NCI-H82 treated with DMSO at 0.1 percent for 48 hours (cell line): ENCODE measurements at regions not wholly inside any gene's neighbourhood (a gene's known extent, or its start where the extent isn't known, plus 50 kb on each side); places are given as distances from the start of the nearest gene placed in this dataset.
"Not testable (repeated sequence)": the region's sequence is repeated elsewhere in the genome, so short reads cannot be mapped to it uniquely, and the experiment has no call there.

Experiments used
- DNase-seq: peaks from one replicate; lab custom pipeline; 2025; ENCODE audit not compliant: unreplicated experiment; lab: John Stamatoyannopoulos, UW

- DNase-seq: peak; percentile 66
These were observed 52.0 kb downstream of the OLIG1 start for GRCh38 chr21:33121715-33122475.

- DNase-seq: no peak
These were observed 52.6 kb downstream of the OLIG1 start for GRCh38 chr21:33122507-33122906.

GRCh38 chr21:33123374-33124123 is 53.6 kb downstream of the OLIG1 start:
- no peak for DNase-seq

GRCh38 chr21:33124889-33125288 is 54.9 kb downstream of the OLIG1 start:
- DNase-seq: no peak

DNA sequence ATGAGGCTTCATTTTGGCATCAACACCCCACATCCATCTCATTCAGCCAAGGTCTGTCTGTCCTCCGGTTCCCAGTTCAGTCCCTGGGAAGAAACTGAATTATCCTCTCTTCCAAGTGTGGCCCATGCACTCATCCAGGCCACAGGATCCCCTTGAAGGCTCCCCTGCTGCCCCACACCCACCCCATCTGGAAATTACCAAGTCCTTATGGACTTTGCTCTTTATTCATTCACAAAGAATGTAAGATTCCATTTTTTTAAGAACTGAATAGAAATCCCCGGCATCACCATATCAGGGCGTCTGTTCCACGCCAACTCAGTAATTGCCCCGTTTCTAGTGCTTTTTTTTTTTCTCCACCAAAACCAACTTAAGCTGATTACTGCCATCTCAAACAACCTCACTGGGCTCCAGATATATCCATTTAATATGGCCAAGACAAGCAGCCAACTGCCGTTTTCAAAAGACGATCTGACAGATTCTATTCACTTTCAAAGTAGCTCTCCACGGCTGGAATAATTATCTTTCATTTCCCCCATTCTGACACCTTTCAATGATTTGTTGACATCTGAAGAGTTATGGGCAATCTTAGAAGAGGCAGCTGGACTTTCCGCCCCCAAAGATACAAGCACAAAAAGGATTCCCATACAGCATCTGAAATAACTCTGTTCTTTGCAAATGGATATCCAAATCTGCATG is 55.9 kb downstream of the OLIG1 start:
- DNase-seq: peak; percentile 62

GRCh38 chr21:33126569-33126968 is 56.6 kb downstream of the OLIG1 start:
- DNase-seq: no peak

DNA sequence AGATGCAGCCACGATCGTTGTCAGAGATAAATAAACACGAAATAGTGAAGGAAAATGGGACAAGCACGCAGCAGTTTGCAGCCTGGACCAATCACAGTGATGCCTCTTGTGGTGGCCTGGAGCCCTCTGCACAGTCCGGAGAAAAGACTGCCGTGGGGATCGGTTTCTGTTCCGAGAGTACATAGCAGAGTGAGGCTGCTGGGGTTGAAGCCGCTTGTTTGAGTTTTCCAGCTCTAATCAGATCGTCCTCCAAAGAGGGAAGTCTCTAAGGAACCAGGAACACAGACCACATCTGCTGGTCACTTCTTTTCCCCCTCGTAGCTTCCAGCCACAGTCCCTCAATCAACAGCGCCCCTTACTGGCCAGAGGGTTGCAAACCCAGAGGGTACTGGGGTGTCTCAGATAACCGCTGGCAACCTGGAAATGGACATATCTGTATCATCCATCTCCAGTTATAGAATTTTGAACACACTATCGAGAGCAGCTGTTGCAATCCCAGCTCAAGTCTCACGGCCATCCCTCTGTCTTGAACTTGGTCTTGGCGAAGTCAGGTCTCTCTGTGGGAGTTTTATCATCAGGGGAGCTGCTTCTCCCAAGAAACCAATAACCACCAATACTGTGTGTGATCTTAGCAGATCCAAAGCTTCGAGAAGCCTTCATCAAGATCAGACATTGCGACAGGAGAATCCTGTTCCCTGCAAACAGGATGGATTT is 57.4 kb downstream of the OLIG1 start:
- DNase-seq: peak; percentile 77

- no peak for DNase-seq
These were observed 57.9 kb downstream of the OLIG1 start for GRCh38 chr21:33127868-33128242.

DNA sequence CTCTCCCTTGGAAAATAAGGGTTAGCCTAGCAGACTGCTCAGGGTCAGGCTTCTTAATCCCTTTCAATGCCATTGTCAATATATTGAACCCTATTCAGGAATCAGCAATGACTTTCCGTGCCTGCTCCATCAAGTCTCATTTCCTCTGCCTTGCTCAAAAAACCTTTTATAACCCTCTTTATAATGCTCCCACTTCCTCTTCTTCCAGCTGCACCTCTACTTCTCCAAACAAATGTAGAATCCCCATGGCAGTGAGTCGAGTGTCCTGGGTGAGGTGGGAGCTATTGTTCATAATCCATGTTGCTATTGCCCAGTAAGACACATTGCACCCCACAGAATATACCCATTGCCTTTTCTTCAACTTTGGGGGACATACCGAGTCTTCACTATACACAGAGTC is 58.6 kb downstream of the OLIG1 start:
- DNase-seq: no peak

DNA sequence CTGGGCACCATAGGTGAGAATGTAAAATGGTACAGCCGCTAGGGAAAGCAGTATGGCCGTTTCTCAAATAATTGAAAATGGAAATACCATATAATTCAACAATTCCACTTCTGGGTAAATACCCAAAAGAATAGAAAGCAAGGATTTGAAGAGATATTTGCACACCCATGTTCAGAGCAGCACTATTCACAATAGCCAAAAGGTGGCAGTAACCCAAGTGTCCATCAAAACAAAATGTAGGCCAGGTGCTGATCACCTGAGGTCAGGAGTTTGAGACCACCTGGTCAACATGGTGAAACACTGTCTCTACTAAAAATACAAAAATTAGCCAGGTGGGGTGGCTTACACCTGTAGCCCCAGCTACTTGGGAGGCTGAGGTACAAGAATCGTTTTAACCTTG is 62.1 kb downstream of the OLIG1 start:
- DNase-seq: no peak

DNA sequence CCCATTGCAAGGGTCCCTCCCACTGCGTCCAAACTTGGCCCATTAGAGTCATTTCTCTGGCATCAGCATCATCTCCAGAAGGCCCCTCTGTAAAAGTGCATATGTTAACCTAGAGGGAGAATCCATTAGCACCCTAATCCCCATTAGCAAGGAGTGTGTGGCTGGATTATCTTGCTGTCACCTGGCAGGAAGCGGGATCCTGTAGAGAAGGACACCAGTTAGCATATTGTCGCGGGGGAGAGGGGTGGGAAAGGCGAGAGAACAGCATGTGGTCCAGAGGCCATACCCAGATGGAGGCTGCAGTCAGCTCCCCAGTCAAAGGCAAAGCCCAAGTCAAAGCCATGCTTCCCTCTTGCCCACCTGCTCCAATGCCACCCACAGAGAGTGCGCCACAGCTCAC is 64.0 kb downstream of the OLIG1 start:
- DNase-seq: peak; percentile 99

DNA sequence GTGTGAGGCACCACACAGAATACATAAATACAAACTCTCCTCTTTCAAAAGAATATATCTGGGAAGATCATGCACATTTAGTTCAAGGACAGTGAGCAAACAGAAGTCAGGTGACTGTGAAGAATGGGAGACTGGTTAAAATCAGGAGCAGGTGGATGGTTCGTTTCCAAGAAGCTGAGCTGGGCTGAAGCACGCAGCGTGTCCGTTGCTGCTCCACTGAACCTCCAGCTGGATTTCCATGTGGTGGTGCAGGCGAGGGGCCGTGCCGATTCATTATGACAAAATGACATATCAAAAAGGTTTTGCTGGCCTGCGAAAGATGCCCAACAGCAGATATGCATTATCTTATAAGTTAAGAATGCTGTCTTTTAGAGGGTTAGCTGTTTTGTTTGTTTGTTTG is 66.0 kb downstream of the OLIG1 start:
- no peak for DNase-seq

- no peak for DNase-seq
These were observed 67.0 kb downstream of the OLIG1 start for GRCh38 chr21:33136847-33137502.

DNA sequence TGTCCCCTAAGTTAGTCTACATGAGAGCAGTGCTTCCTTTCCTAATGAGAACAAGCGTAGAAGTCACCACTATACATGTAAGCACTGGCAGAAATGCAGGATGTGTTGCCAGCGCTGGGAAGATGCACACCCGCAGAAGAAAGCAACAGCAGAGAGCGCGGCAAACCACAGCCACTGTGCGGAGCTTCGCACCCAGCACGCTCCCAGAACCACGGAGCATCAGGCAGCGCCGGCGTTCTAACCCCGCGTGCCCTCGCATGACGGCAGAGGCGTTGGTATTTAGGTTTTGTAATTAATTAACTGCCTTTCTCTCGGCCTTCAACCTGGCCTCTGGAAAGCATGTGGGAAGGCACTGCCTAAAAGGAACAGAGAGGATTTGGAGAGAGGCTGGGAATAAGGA is 69.1 kb downstream of the OLIG1 start:
- no peak for DNase-seq

DNA sequence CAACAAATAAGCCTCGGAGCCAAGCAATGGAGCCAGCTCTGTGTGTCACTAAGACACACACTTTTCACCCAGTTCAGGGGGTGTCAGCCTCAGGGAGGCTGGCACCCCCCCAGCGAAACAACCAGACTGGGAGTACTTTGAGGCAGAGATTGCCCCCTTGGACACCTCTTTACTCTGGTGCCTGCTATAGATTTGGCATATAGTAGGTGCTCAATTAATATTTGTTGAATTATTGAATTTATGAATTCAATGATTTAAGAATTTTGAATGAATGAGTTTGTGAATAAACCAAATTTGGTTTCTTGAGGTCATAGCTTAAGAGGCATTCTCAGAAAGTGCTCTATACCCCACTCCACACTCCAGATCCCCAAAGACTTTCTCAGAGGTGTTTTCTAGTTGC is 70.3 kb downstream of the OLIG1 start:
- DNase-seq: no peak

DNA sequence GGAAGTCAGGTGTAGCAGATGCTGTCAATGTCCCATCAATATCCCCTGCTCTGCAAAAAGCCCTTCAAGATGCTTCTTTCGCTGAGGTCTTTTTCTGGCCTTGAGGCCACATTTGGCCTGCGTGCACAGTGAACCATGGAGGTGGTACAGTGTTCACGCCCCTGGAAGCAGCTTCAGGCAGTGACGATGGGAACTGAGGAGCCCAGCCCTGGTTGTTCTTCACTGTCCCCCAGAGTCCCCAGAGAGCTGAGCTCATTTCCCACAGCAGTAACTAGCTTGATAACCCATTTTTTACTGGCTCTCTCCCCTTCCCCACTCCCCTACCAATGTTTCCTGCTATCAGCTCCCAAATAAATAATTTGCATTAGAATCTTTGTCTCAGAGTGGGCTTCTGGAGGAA is 76.5 kb downstream of the OLIG1 start:
- DNase-seq: no peak

GRCh38 chr21:33149181-33149580 is 79.2 kb downstream of the OLIG1 start:
- peak; percentile 82 for DNase-seq

DNA sequence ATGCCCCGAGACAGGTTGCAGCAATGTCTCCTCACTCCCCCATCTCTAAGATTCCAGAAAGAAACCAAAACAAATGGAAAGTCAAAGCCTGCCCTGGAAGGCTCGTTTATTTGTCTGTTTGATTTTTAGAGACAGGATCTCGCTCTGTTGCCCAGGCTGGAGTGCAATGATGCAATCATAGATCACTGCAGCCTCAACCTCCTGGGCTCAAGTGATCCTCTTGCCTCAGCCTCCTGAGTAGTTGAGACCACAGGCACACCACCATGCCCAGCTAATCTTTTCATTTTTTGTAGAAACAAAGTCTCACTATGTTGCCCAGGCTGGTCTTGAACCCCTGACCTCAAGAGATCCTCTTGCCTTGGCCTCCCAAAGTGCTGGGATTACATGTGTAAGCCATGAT is 78.8 kb upstream of the IFNAR2 start:
- not testable (repeated sequence) for DNase-seq

DNA sequence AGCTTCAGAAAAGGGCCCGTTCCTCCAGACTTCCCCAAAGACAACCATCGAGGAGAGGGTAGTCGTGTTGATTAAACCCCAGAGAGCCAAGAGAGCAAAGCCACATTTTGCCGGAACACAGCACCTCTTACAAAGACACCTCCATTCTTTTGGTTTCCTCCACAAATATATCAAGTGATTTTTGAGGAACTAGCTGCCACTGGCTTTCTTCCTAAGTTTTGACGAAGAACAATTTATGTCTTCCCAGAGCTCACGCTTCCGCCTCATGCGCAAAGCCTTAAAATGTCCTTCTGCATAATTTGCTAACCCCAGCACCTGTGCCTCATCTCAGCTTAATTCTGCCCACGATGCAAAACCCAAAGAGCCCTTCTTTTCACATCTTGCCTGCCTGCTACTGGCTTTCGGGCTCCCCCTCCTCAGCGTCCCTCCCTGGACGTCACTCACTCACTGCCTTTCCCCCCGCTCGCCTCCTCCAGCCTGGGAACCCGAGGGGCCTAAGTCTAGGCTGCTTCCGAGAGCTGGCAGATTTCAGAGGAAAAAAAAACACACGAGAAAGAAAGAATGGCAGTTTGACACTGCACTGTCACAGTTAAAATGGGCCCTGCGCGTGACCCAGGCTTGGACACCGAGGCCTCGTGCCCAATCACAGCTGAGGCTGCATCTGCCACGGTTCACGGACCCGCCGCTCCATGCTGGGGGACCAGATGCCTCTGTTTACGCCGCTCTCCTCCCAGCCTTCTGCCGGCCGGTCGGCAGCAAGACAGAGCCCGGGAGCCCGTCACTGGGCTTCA is 77.6 kb upstream of the IFNAR2 start:
- DNase-seq: no peak

- no peak for DNase-seq
These were observed 77.0 kb upstream of the IFNAR2 start for GRCh38 chr21:33152732-33153130.
